Tibial nerve (tissue), 4 donors: ENCODE measurements at regions not wholly inside any gene's neighbourhood (a gene's known extent, or its start where the extent isn't known, plus 50 kb on each side); places are given as distances from the start of the nearest gene placed in this dataset.

Source experiments
- DNase-seq, 2 donors: peaks; one replicate each; pipeline ENCODE4 v3.0.0-alpha.2; 2019; ENCODE audit warnings: low spot score in 2 of 2
- H3K27ac ChIP-seq, 4 donors: fragments of 200-600 bp; sonication (generic) in 3 of 4; one replicate each; pipeline ENCODE4 v1.5.1; 2017 to 2019; ENCODE audit warnings: mild to moderate bottlenecking in 1 of 4
- H3K27me3 ChIP-seq, 2 donors: fragments of 200-600 bp; sonication (generic) in 1 of 2; one replicate each; pipeline versions ENCODE4 v1.5.1 to v1.6.0; 2017 to 2019
- H3K36me3 ChIP-seq, 3 donors: fragments of 200-600 bp; sonication (generic); one replicate each; pipeline ENCODE4 v1.5.1; 2018 to 2019
- H3K4me1 ChIP-seq, 4 donors: fragments of 200-600 bp; sonication (generic) in 3 of 4; one replicate each; pipeline ENCODE4 v1.5.1; 2017 to 2019
- H3K4me3 ChIP-seq, 4 donors: fragments of 200-600 bp; sonication (generic) in 3 of 4; one replicate each; pipeline ENCODE4 v1.5.1; 2017 to 2019; ENCODE audit warnings: mild to moderate bottlenecking in 1 of 4, moderate library complexity in 1 of 4
- H3K9me3 ChIP-seq, 4 donors: fragments of 200-600 bp; sonication (generic) in 3 of 4; one replicate each; pipeline ENCODE4 v1.5.1; 2017 to 2019
- CTCF ChIP-seq, 5 experiments: fragments of 200-600 bp in 3 of 5; fragments of 450-650 bp in 2 of 5; sonication (generic) in 3 of 5; IDR thresholded peaks; one replicate each; pipeline ENCODE4 v1.5.1; 2016 to 2019; ENCODE audit warnings: antibody characterized with exemption in 5 of 5, mild to moderate bottlenecking in 3 of 5, moderate library complexity in 2 of 5
- EP300 ChIP-seq, 2 donors: sonication (generic); formaldehyde crosslinking; IDR thresholded peaks; one replicate each; pipeline ENCODE4 v1.6.1; 2017; ENCODE audit warnings: antibody characterized with exemption in 2 of 2, mild to moderate bottlenecking in 1 of 2
- POLR2A ChIP-seq, 2 donors: fragments of 450-650 bp; IDR thresholded peaks; one replicate each; pipeline ENCODE4 v1.6.1; 2017; ENCODE audit warnings: antibody characterized with exemption in 2 of 2, mild to moderate bottlenecking in 2 of 2, moderate library complexity in 2 of 2
- WGBS, 2 donors: methylation state at CpG; one replicate each; pipeline ENCODE4 v1.1.5; 2018; 5-methylcytosine and 5-hydroxymethylcytosine counted together

GRCh38 chr2:184523732-184524131 lies 74.6 kb upstream of the ZNF804A start:
- H3K36me3 ChIP-seq: no peaks in the 10 kb centered on the region
- no peaks in the 10 kb centered on the region for H3K27me3 ChIP-seq
- DNase-seq: no peak
- H3K9me3 ChIP-seq: peaks cover 0 to 36% (median 3%) of the 10 kb centered on the region in 4 donors
- no peak overlapping the region for H3K4me3 ChIP-seq
- H3K4me1 ChIP-seq: no peaks in the 10 kb centered on the region
- 94 to 95% methylated on average over 7 to 10 of the region's 11 CpGs for WGBS, 2 donors
- TF ChIP-seq POLR2A (IDR thresholded peaks at IDR 0.05) (no peak), CTCF (IDR thresholded peaks at IDR 0.05) (no peak), EP300 (IDR thresholded peaks at IDR 0.05) (no peak)
- no peak overlapping the region for H3K27ac ChIP-seq

GRCh38 chr2:184524551-184525382 lies 73.6 kb upstream of the ZNF804A start:
- Histone ChIP-seq H3K4me1 (no peaks in the 10 kb centered on the region), H3K36me3 (no peaks in the 10 kb centered on the region), H3K9me3 (peaks cover 0 to 46% (median 3%) of the 10 kb centered on the region in 4 donors), H3K4me3 (no peak overlapping the region), H3K27ac (no peak overlapping the region), H3K27me3 (no peaks in the 10 kb centered on the region)
- DNase-seq: no peak
- 80 to 87% methylated on average over 15 to 16 of the region's 16 CpGs for WGBS, 2 donors
- no peak for TF ChIP-seq CTCF (IDR thresholded peaks at IDR 0.05)
- TF ChIP-seq EP300 (IDR thresholded peaks at IDR 0.05): no peak
- TF ChIP-seq POLR2A (IDR thresholded peaks at IDR 0.05): no peak

GRCh38 chr2:184527058-184527457 lies 71.3 kb upstream of the ZNF804A start:
- TF ChIP-seq EP300 (IDR thresholded peaks at IDR 0.05) (no peak), CTCF (IDR thresholded peaks at IDR 0.05) (no peak), POLR2A (IDR thresholded peaks at IDR 0.05) (no peak)
- Histone ChIP-seq H3K4me1 (no peaks in the 10 kb centered on the region), H3K36me3 (no peaks in the 10 kb centered on the region), H3K4me3 (no peak overlapping the region), H3K9me3 (peaks cover 0 to 56% (median 3%) of the 10 kb centered on the region in 4 donors), H3K27ac (no peak overlapping the region), H3K27me3 (no peaks in the 10 kb centered on the region)
- DNase-seq: no peak

- no peak overlapping the region for H3K4me3 ChIP-seq
- no peaks in the 10 kb centered on the region for H3K36me3 ChIP-seq
- DNase-seq: no peak
- 69 to 71% methylated on average over 2 of the region's 2 CpGs for WGBS, 2 donors
- H3K27ac ChIP-seq: no peak overlapping the region
- no peaks in the 10 kb centered on the region for H3K4me1 ChIP-seq
- no peaks in the 10 kb centered on the region for H3K27me3 ChIP-seq
- TF ChIP-seq EP300 (IDR thresholded peaks at IDR 0.05) (no peak), CTCF (IDR thresholded peaks at IDR 0.05) (no peak), POLR2A (IDR thresholded peaks at IDR 0.05) (no peak)
- peaks cover 0 to 56% (median 3%) of the 10 kb centered on the region in 4 donors for H3K9me3 ChIP-seq
These were observed 70.2 kb upstream of the ZNF804A start for GRCh38 chr2:184528119-184528518.

GRCh38 chr2:184530239-184530638 lies 68.1 kb upstream of the ZNF804A start:
- Histone ChIP-seq H3K27ac (no peak overlapping the region), H3K36me3 (no peaks in the 10 kb centered on the region), H3K9me3 (peaks cover 0 to 46% (median 3%) of the 10 kb centered on the region in 4 donors), H3K4me1 (no peaks in the 10 kb centered on the region), H3K27me3 (no peaks in the 10 kb centered on the region), H3K4me3 (no peak overlapping the region)
- DNase-seq: no peak
- TF ChIP-seq EP300 (IDR thresholded peaks at IDR 0.05): no peak
- TF ChIP-seq CTCF (IDR thresholded peaks at IDR 0.05): no peak
- no peak for TF ChIP-seq POLR2A (IDR thresholded peaks at IDR 0.05)
- 77 to 100% methylated on average over 2 to 6 of the region's 7 CpGs for WGBS, 2 donors
